NB4 (cell line): ENCODE measurements at regions not wholly inside any gene's neighbourhood (a gene's known extent, or its start where the extent isn't known, plus 50 kb on each side); places are given as distances from the start of the nearest gene placed in this dataset.

Experiments used
- POLR2A ChIP-seq: IDR thresholded peaks from 2 replicates; pipeline ENCODE4 v1.6.1; 2011; ENCODE audit warnings: mild to moderate bottlenecking; ENCODE audit not compliant: insufficient read length; ENCODE audit errors: extremely low read depth
- TF ChIP-seq, protein P1 (sequence below): IDR thresholded peaks from one replicate; pipeline ENCODE4 v1.5.1; 2012; ENCODE audit warnings: low read depth, low read length

DNA sequence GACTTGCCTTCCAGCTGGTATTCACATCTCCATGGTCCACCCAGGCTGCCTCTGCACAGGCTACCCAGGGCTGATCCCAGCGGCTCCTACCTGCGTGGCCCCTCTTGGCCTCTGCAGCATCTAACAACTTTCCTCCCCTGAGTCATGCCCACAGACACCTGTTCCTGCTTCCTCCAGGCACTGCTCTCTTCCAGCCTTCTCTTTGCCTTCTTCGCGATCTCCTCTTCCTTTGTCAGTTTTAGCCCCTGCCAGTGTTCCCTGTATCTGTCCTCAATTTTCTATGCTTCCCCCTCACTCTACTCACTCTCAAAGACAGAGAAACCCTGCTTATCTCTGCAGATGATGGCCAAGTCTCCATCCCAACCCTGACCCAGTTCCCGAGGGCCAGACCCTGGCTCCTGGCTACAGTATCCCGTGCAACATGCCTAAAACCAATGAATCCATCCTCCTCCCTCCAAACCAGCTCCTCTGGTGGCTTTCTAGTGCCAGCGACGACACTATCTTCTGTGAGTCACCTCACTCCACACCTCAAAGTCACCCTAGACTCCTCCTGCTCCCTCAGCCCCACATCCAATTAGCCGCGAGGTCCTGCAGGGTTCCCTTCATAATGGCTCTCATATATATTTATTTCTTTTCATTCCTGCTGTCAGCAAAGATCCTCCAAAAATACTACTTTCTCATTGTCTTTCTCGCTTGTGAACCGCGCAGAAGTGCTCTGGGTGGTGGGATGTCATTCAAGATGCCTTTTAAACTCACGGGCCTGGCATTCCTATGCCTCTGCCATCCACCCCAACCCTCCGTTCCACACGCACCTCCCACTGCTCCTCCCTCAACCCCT lies 259.2 kb downstream of the TOMM20 start:
- TF ChIP-seq, protein P1, sequence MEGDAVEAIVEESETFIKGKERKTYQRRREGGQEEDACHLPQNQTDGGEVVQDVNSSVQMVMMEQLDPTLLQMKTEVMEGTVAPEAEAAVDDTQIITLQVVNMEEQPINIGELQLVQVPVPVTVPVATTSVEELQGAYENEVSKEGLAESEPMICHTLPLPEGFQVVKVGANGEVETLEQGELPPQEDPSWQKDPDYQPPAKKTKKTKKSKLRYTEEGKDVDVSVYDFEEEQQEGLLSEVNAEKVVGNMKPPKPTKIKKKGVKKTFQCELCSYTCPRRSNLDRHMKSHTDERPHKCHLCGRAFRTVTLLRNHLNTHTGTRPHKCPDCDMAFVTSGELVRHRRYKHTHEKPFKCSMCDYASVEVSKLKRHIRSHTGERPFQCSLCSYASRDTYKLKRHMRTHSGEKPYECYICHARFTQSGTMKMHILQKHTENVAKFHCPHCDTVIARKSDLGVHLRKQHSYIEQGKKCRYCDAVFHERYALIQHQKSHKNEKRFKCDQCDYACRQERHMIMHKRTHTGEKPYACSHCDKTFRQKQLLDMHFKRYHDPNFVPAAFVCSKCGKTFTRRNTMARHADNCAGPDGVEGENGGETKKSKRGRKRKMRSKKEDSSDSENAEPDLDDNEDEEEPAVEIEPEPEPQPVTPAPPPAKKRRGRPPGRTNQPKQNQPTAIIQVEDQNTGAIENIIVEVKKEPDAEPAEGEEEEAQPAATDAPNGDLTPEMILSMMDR = no peak
- no peak for TF ChIP-seq POLR2A
